Peyer's patch (tissue), 4 donors: ENCODE measurements at regions not wholly inside any gene's neighbourhood (a gene's known extent, or its start where the extent isn't known, plus 50 kb on each side); places are given as distances from the start of the nearest gene placed in this dataset.

Experiments
- POLR2A ChIP-seq, 2 donors: fragments of 450-650 bp; IDR thresholded peaks; one replicate each; pipeline ENCODE4 v1.5.1; 2017; ENCODE audit warnings: antibody characterized with exemption in 2 of 2, mild to moderate bottlenecking in 2 of 2, moderate library complexity in 2 of 2
- TF ChIP-seq, protein P1 (sequence below), 6 experiments: fragments of 450-650 bp in 4 of 6; fragments of 200-600 bp in 2 of 6; sonication (generic) in 1 of 6; IDR thresholded peaks; one replicate each; pipeline ENCODE4 v1.5.1; 2017 to 2019; ENCODE audit warnings: antibody characterized with exemption in 6 of 6, mild to moderate bottlenecking in 3 of 6, moderate library complexity in 1 of 6

DNA sequence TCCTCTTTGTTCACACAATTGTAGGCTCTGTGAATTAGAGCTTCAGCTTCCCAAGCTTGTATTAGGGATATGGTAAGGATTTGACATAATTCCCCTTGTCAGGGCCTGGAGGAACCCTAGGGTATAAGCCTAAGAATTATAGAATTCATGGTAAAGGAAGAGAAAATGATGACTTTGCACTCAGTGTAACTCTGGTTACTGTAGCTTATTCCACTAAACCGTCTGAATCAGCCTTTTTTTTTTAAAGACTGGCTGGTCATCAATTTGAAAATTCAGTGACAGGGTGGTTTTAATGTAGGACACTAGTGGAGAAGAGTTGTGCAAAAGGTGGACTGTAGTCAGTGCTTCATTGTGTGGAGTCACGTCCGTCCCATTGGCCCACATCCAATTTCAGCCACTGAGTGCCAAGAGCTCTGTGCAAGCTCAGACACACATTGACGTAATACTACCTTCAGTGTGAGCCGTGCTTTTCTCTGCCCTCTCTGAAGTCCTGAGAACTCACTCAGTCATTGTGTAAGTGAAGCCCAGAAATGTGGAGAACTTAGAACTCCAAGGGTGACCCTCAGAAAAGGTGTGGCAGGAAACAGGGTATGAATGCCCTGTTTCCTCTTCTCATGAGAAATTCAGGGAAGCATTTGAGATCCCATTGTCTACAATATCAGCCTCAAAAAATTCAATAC, 449.8 kb downstream of the C4orf33 start:
- TF ChIP-seq, protein P1, sequence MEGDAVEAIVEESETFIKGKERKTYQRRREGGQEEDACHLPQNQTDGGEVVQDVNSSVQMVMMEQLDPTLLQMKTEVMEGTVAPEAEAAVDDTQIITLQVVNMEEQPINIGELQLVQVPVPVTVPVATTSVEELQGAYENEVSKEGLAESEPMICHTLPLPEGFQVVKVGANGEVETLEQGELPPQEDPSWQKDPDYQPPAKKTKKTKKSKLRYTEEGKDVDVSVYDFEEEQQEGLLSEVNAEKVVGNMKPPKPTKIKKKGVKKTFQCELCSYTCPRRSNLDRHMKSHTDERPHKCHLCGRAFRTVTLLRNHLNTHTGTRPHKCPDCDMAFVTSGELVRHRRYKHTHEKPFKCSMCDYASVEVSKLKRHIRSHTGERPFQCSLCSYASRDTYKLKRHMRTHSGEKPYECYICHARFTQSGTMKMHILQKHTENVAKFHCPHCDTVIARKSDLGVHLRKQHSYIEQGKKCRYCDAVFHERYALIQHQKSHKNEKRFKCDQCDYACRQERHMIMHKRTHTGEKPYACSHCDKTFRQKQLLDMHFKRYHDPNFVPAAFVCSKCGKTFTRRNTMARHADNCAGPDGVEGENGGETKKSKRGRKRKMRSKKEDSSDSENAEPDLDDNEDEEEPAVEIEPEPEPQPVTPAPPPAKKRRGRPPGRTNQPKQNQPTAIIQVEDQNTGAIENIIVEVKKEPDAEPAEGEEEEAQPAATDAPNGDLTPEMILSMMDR (IDR thresholded peaks at IDR 0.05) = no peak
- no peak for TF ChIP-seq POLR2A (IDR thresholded peaks at IDR 0.05)
